GM04504 (cell line): ENCODE measurements at regions not wholly inside any gene's neighbourhood (a gene's known extent, or its start where the extent isn't known, plus 50 kb on each side); places are given as distances from the start of the nearest gene placed in this dataset.
A peak's percentile ranks its signal among the peaks of the same experiment; 100 is the strongest.

Source experiments
- DNase-seq: peaks from one replicate; pipeline ENCODE4 v3.0.0-alpha.2; 2012; ENCODE audit warnings: low read depth

GRCh38 chr18:54020156-54020745 lies 204.2 kb downstream of the MBD2 start:
- DNase-seq, result no peak

GRCh38 chr18:54019641-54020040 lies 204.8 kb downstream of the MBD2 start:
- no peak for DNase-seq

- no peak for DNase-seq
Observed at GRCh38 chr18:54013452-54013851, 211.0 kb downstream of the MBD2 start.

GRCh38 chr18:54004828-54005227 lies 219.6 kb downstream of the MBD2 start:
- DNase-seq, result no peak

- no peak for DNase-seq
Observed at GRCh38 chr18:54003195-54003594, 221.3 kb downstream of the MBD2 start.

GRCh38 chr18:53997064-53997463 lies 227.4 kb downstream of the MBD2 start:
- DNase-seq, result no peak

GRCh38 chr18:53994016-53994415 lies 230.5 kb downstream of the MBD2 start:
- no peak for DNase-seq

- no peak for DNase-seq
Observed at GRCh38 chr18:53991805-53992204, 232.7 kb downstream of the MBD2 start.

- DNase-seq, result peak; percentile 23
Observed at GRCh38 chr18:53991202-53991601, 233.3 kb downstream of the MBD2 start.

- no peak for DNase-seq
Observed at GRCh38 chr18:53990485-53990884, 234.0 kb downstream of the MBD2 start.

- peak; percentile 31 for DNase-seq
Observed at GRCh38 chr18:53984021-53984420, 240.4 kb downstream of the MBD2 start.

- DNase-seq, result no peak
Observed at GRCh38 chr18:53971331-53971730, 253.1 kb downstream of the MBD2 start.

GRCh38 chr18:53952700-53953099 lies 271.8 kb downstream of the MBD2 start:
- no peak for DNase-seq

GRCh38 chr18:53950545-53950944 lies 273.9 kb downstream of the MBD2 start:
- DNase-seq, result no peak

- DNase-seq, result no peak
Observed at GRCh38 chr18:53948991-53949390, 275.5 kb downstream of the MBD2 start.

GRCh38 chr18:53947092-53947640 lies 277.3 kb downstream of the MBD2 start:
- no peak for DNase-seq

- peak; percentile 38 for DNase-seq
Observed at GRCh38 chr18:53946594-53946993, 277.9 kb downstream of the MBD2 start.

GRCh38 chr18:53944721-53945120 lies 279.7 kb downstream of the MBD2 start:
- DNase-seq, result no peak

GRCh38 chr18:53943326-53943860 lies 281.1 kb downstream of the MBD2 start:
- no peak for DNase-seq

- peak; percentile 39 for DNase-seq
Observed at GRCh38 chr18:53941601-53942338, 282.7 kb downstream of the MBD2 start.

- no peak for DNase-seq
Observed at GRCh38 chr18:53937037-53937436, 287.4 kb downstream of the MBD2 start.

- no peak for DNase-seq
Observed at GRCh38 chr18:53935803-53936202, 288.7 kb downstream of the MBD2 start.

- DNase-seq, result no peak
Observed at GRCh38 chr18:53935399-53935798, 289.1 kb downstream of the MBD2 start.
